Keratinocyte (primary cell): ENCODE measurements at regions not wholly inside any gene's neighbourhood (a gene's known extent, or its start where the extent isn't known, plus 50 kb on each side); places are given as distances from the start of the nearest gene placed in this dataset.

Experiments
- CTCF ChIP-seq, 3 experiments: IDR thresholded peaks in 1 of 3; conservative IDR thresholded peaks in 1 of 3; optimal IDR thresholded peaks in 1 of 3; 2 replicates in 2 of 3; 3 replicates in 1 of 3; pipeline versions ENCODE3 to v1.5.1; 2011; ENCODE audit warnings: low read length in 3 of 3, mild to moderate bottlenecking in 3 of 3, moderate library complexity in 2 of 3, control low read depth in 1 of 3, inconsistent platforms in 1 of 3; ENCODE audit not compliant: insufficient read depth in 2 of 3; ENCODE audit errors: extremely low read depth in 1 of 3
- EZH2 ChIP-seq: IDR thresholded peaks from one replicate; pipeline ENCODE4 v1.6.1; 2012; ENCODE audit warnings: inconsistent platforms, mild to moderate bottlenecking, low read length, moderate library complexity

DNA sequence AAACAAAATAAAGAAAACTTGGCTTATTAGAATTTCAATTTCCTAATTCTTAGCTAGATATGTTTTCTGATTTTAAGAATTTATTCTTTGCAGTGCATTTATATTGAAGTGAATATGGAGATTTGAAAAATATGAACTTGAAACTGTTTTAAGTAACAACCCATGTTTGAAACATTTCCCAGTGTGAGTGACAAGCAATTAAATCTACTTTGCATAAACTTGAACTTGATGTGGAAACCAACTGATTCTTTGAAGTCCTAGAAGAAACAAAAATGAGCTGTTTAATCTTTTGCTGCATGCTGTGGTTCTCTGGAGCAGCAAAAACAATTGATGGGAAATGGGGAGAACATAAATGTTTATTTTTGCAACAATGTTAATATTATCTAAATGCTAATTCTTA, 430.2 kb downstream of the ARL4A start:
- TF ChIP-seq CTCF (optimal IDR thresholded peaks at IDR 0.05 in 1 of 3, IDR thresholded peaks at IDR 0.05 in 1 of 3, conservative IDR thresholded peaks at IDR 0.05 in 1 of 3; ENCODE audit: extremely low read depth in 1 of 3, insufficient read depth in 2 of 3, low read length in 3 of 3) (no peak), EZH2 (no peak)
